Skeletal muscle cell (primary cell): ENCODE measurements at regions not wholly inside any gene's neighbourhood (a gene's known extent, or its start where the extent isn't known, plus 50 kb on each side); places are given as distances from the start of the nearest gene placed in this dataset.

ENCODE experiments used
- DNase-seq: peaks from one replicate; pipeline ENCODE4 v3.0.0-alpha.2; 2010; ENCODE audit warnings: low read depth
- H3K4me3 ChIP-seq: 2 replicates; pipeline ENCODE4 v1.5.1; 2011; ENCODE audit warnings: low read depth, mild to moderate bottlenecking, control low read depth, low read length, moderate library complexity

- no peak overlapping the region for H3K4me3 ChIP-seq
Observed at GRCh38 chr10:29151005-29151404, 137.9 kb upstream of the LYZL1 start.

DNA sequence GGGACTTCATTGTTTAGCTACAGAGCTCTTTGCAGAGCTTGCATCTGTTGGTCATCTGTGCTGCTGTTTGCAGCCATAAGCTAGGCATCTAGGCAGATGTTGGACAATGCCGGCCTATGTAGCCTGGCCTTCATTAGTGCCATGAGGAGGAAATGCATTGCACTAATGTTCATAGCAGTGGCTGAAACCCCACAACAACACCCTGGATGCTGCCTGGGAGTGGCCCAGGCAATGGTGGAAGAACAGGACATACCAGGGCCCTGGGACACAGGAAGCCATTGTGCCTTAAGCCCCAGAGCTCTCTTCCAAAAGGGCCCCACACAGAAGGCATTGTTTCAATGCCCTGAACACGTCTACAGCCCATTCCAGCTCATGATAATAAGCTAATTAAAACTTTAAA, 131.5 kb upstream of the LYZL1 start:
- no peak for DNase-seq
- H3K4me3 ChIP-seq, result no peak overlapping the region

More at GRCh38 chr10:29151005-29151404, 137.9 kb upstream of the LYZL1 start:
- DNase-seq, result no peak

GRCh38 chr10:29158066-29158465, 130.8 kb upstream of the LYZL1 start:
- no peak for DNase-seq
- no peak overlapping the region for H3K4me3 ChIP-seq

GRCh38 chr10:29160150-29160617, 128.7 kb upstream of the LYZL1 start:
- DNase-seq, result peak; percentile 37

GRCh38 chr10:29163746-29164145, 125.1 kb upstream of the LYZL1 start:
- DNase-seq, result no peak
- no peak overlapping the region for H3K4me3 ChIP-seq

More at GRCh38 chr10:29160150-29160617, 128.7 kb upstream of the LYZL1 start:
- H3K4me3 ChIP-seq, result no peak overlapping the region

DNA sequence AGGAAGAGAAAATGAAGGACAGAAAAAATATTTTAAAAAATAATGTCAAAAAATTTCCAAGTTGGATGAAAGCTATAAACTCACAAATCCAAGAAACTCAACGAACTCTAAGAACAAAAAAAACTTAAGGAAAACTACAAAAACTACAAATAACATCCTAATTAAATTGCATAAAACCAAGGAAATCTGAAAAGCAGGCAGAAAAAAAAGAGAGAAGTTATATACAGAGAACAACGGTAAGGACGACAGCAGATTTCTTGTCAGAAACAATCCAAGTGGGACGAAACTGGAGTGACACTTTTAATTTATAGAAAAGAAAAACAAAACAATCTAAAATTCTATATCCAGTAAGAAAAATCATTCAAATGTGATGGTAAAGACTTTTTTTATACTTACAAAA, 122.2 kb upstream of the LYZL1 start:
- no peak overlapping the region for H3K4me3 ChIP-seq
- DNase-seq, result no peak

DNA sequence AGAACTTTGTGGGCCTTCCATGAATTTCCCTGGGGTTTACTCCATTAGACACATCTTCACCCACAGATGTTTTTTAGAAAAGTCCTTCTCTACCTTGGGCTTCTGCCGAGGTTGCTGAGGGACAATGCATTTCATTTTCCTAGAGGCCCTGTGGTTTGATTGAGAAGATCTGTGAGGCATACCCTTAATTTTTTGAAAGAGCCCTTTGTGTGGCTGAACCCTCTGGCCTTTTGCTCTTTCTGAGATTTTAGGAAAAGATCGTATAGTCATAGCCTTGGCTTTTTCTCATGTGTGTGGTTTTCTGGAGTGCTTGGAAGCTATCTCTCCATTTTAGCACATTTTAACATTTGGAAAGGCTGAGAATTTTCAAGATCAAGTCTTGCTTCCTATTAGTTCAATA, 119.8 kb upstream of the LYZL1 start:
- no peak overlapping the region for H3K4me3 ChIP-seq
- no peak for DNase-seq

DNA sequence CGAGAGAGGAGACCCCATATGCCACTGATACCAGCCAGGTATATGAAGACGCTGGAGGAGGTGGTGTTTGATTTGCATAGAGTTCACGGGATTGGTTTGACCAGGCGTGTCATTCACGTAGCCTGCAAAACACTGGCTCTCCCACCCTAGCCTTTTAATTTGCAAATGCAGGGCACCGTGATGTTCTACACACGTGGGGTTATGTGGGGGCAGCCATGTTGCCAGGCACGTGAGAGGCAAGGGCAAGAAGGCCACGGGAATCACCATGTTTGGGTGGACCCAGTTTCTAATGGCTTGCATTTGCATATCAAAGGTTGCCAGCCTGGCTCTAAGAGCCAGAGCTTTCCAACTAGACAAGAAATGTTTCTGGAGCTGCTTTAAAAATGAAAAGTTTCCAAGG, 117.2 kb upstream of the LYZL1 start:
- H3K4me3 ChIP-seq, result no peak overlapping the region
- no peak for DNase-seq

- DNase-seq, result no peak
- H3K4me3 ChIP-seq, result no peak overlapping the region
Observed at GRCh38 chr10:29174389-29174788, 114.5 kb upstream of the LYZL1 start.

DNA sequence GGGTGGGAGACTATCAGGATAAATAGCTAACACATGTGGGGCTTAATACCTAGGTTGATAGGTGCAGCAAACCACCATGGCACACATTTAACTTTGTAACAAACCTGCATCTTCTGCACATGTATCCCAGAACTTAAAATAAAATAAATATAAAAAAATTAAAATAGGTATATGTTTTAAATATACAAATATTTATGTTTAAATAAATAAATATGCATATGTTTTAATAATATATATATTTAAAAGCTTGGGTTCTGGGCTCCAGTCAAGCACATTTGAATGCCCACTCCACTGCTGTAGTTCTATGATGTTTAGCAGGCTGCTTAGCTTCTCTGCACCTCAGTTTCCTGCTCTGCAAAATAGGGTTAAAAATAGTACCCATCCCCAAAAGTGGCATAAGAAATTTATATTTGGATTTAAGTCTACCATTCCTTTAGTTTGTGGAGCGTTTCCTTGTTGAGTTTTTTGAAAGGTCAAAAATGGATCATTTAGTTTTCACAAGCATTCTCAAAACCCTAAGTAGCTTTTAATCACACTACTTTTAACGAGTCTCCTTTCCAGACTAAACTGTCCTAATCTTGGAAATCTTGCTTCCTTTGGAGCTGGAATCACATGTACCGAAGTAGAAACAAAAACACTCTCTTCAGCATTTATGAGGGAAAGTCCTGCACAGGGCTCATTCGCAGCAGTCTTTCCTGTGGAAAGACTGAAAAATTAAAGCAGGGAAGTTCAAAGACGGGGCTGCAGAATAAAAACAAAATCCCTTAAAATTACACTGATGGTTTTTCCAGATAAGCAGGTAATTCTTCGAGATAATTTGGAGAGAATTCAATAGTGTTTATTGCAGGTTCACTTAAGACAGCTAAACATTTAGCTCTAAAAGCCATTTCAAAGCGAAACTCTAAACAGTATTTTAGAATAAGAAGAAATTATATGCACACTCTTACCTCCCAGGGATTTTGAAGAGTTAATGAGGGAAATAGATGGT, 111.7 kb upstream of the LYZL1 start:
- DNase-seq, result no peak
- no peak overlapping the region for H3K4me3 ChIP-seq

DNA sequence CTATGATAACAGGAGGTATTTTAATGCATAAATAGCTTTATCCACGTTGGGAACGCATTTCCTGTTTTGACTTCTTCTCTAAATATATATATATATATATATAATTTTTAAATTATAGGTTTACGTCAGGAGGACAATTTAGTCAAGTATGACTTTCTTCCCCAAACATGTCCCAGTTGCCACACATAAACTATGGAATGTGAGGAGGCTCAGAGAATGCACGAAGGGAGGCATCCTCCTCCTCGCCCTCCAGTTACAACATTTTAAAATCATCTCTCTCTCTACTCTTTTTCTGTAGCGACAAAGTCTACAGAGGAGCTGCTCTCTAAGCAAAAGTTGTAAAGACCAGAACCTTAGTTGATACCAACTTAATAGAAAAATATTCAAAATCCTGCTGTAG, 106.9 kb upstream of the LYZL1 start:
- no peak overlapping the region for H3K4me3 ChIP-seq

DNA sequence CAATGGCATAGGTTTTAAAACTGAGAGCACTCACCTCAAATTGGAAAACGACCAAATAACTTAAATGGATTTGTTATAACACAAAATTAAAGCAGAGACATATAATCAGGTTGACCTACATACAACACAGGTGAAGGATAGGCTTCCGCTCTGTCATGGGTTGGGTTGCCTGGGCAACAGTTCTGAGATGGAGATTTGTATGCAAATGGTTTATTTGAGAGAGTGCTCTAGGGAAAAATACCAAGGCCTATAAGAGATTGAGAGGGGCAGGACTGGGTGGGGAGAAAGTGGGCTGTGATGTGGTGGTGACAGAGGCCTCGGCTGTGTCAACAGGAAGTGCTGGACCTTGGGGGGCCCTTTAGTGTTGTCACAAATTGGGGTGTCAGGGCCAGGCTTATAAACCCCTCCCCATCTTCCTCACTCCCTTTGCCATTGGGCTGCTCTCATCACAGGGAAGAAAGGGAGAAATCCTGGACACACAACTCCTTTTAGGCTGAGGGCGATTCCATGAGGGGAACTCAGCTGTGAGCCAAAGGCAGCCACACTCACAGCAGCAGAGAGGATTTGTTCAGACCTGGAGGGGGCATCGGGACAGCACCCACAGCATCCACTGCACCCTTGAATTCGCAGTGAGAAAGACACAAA, 105.4 kb upstream of the LYZL1 start:
- H3K4me3 ChIP-seq, result no peak overlapping the region
- DNase-seq, result no peak

More for the DNA sequence above, 106.9 kb upstream of the LYZL1 start:
- DNase-seq, result no peak

DNA sequence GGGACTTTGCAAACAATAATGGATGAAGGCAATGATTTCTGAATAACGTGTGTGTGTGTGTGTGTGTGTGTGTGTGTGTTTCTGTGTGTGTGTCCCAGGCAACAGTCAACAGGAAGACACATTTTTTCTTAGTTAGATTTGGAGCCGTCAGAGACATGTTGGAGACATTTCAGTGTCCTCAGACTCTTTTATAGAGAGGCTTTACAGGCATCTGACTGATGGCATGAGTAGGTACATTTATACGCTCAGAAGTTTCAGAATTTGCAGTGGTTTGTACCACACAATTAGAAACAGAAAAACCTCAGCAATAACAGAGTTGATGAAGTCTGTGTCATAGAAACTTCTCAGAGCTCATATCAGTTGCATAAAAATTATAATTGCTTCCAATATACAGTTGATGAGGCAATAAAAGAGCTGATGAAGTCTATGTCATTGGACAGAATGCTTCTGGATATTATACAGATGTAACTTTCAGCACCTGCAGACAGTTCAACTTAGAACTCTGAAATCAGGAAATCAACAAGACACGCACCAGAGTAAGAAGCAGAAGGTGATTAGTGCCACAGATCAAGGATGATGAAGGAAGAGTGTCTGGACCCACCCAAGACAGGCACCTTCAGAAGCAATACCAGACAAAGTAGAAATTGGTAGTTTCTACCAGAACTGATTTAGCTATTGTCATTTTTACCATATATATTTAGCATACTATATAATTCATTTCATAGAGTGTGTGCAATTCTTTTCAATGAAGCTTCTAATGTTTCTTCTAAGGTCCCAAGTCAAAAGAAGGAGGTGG, 104.5 kb upstream of the LYZL1 start:
- DNase-seq, result no peak
- H3K4me3 ChIP-seq, result no peak overlapping the region

DNA sequence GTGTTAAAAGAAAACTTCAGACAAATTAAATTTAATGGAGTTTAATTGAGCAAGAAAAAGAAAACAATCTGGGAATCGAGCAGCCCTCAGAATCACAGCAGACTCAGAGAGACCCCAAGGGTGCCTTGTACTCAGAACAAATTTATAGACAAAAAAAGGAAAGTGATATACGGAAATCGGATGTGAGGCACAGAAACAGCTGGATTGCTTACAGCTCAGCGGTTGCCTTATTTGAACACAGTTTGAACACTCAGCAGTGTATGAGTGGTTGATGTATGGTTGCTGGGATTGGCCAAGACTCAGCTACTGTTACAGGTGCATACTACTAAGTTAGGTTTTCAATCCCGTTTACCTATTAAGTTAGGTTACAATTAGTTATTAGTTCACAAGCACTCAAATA, 103.8 kb upstream of the LYZL1 start:
- no peak overlapping the region for H3K4me3 ChIP-seq
- DNase-seq, result no peak

DNA sequence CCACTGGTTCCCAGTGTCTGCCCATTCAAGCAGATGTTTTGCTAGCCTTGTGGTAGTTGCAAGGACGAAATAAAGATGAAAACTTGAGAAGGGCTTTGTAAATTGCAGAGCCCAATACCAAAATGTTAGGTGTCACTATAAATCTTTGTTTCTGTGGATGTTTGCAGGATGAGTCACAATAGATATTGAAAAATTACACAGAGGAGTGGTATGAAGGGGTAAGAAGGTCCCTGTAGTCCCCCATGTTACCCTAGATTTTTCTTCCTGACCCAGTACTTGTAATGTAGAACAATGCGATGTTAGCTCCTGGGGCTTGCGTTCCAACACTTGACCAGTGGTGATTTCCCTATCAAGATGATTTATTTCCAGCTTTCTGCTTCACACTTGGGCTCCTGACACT, 102.6 kb upstream of the LYZL1 start:
- no peak for DNase-seq
- no peak overlapping the region for H3K4me3 ChIP-seq

DNA sequence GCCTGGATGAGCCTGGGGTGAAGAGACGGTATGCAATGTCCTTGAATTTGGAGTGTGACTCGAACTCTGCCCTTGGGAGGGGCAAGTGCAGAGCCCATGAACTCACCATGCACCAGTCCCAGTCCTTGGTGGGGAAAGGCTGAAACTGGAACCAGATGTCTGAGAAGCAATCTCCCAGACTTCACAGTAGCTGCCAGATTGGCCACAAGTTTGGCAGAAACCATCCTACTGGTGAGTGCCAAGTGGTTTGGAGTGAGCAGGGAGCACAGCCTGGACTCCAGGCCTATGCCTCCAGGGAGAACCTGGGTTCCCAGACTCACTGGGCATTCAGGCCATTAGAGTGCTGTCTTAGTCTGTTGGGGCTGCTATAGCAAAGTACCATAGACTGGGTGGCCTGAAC, 99.6 kb upstream of the LYZL1 start:
- no peak overlapping the region for H3K4me3 ChIP-seq
- no peak for DNase-seq

GRCh38 chr10:29191674-29192073, 97.2 kb upstream of the LYZL1 start:
- DNase-seq, result no peak
- no peak overlapping the region for H3K4me3 ChIP-seq

GRCh38 chr10:29199339-29199738, 89.5 kb upstream of the LYZL1 start:
- DNase-seq, result no peak
- H3K4me3 ChIP-seq, result no peak overlapping the region

- no peak for DNase-seq
- H3K4me3 ChIP-seq, result no peak overlapping the region
Observed at GRCh38 chr10:29199941-29200679, 88.8 kb upstream of the LYZL1 start.
